Caco-2 (cell line): ENCODE measurements at regions not wholly inside any gene's neighbourhood (a gene's known extent, or its start where the extent isn't known, plus 50 kb on each side); places are given as distances from the start of the nearest gene placed in this dataset.

ENCODE experiments used
- BruUV-seq: library from RNA; stranded (reverse); fragments of 400-500 nt; replicated peaks from 2 replicates; lab custom pipeline; 2021; lab: Mats Ljungman, UMichigan
- CTCF ChIA-PET: fragments of 300-600 bp; sonication (Branson Sonifier 250); formaldehyde crosslinking; loops from one replicate; lab custom pipeline; 2022; ENCODE audit warnings: antibody characterized with exemption; lab: Charles Lee
- POLR2A ChIA-PET: fragments of 300-600 bp; sonication (Branson Sonifier 250); formaldehyde crosslinking; loops from one replicate; lab custom pipeline; 2022; ENCODE audit warnings: antibody characterized with exemption; lab: Charles Lee
- DNase-seq, 2 experiments: peaks; one replicate each; pipeline versions ENCODE4 v3.0.0 to v3.0.0-alpha.2; 2020 to 2022
- H3K27me3 ChIP-seq: replicated peaks from 2 replicates; pipeline ENCODE4 v1.6.0; 2011; ENCODE audit warnings: low read length; ENCODE audit not compliant: control insufficient read depth, insufficient read depth
- H3K36me3 ChIP-seq: 2 replicates; pipeline ENCODE4 v1.5.1; 2011; ENCODE audit warnings: low read length; ENCODE audit not compliant: control insufficient read depth, insufficient read depth
- H3K4me1 ChIP-seq: fragments of 250-450 bp; sonication (Bioruptor Pico); 2 replicates; pipeline ENCODE4 v1.5.1; 2020; ENCODE audit warnings: mild to moderate bottlenecking
- H3K4me3 ChIP-seq: 2 replicates; pipeline ENCODE4 v1.5.1; 2011; ENCODE audit warnings: low read depth, mild to moderate bottlenecking, control low read depth, low read length
- H3K9me3 ChIP-seq: fragments of 250-450 bp; sonication (Bioruptor Pico); 2 replicates; pipeline ENCODE4 v1.5.1; 2020; ENCODE audit warnings: mild to moderate bottlenecking, moderate library complexity
- H3K27ac Mint-ChIP-seq: one replicate; pipeline ENCODE4 v1.8.0; 2022; ENCODE audit warnings: mixed read lengths; ENCODE audit not compliant: unreplicated experiment
- H3K27me3 Mint-ChIP-seq: one replicate; pipeline ENCODE4 v1.8.0; 2022; ENCODE audit warnings: mixed read lengths; ENCODE audit not compliant: insufficient read depth, unreplicated experiment
- H3K36me3 Mint-ChIP-seq: one replicate; pipeline ENCODE4 v1.8.0; 2022; ENCODE audit warnings: mild to moderate bottlenecking, mixed read lengths; ENCODE audit not compliant: insufficient read depth, unreplicated experiment
- H3K4me1 Mint-ChIP-seq: one replicate; pipeline ENCODE4 v1.8.0; 2022; ENCODE audit warnings: low read depth, mixed read lengths; ENCODE audit not compliant: unreplicated experiment
- H3K4me3 Mint-ChIP-seq: one replicate; pipeline ENCODE4 v1.8.0; 2022; ENCODE audit warnings: mild to moderate bottlenecking, moderate library complexity, mixed read lengths; ENCODE audit not compliant: unreplicated experiment
- H3K9me3 Mint-ChIP-seq: one replicate; pipeline ENCODE4 v1.8.0; 2022; ENCODE audit warnings: mixed read lengths; ENCODE audit not compliant: unreplicated experiment
- intact Hi-C: fragments of 100-400 bp; cut with micrococcal nuclease; formaldehyde crosslinking; loops from one replicate; pipeline ENCODE4 v1.10.0; 2022; ENCODE audit not compliant: unreplicated experiment
- TF ChIP-seq, protein P1 (sequence below), 2 experiments: fragments of 200-600 bp in 1 of 2; IDR thresholded peaks; 1 replicate in 1 of 2; 2 replicates in 1 of 2; pipeline versions ENCODE4 v1.5.1 to v1.8.0; 2011 to 2022; ENCODE audit warnings: antibody characterized with exemption in 1 of 2, control low read depth in 1 of 2, inconsistent platforms in 1 of 2, low read depth in 1 of 2, low read length in 1 of 2, mild to moderate bottlenecking in 1 of 2, moderate library complexity in 1 of 2; ENCODE audit not compliant: insufficient read depth in 1 of 2, severe bottlenecking in 1 of 2, unreplicated experiment in 1 of 2

DNA sequence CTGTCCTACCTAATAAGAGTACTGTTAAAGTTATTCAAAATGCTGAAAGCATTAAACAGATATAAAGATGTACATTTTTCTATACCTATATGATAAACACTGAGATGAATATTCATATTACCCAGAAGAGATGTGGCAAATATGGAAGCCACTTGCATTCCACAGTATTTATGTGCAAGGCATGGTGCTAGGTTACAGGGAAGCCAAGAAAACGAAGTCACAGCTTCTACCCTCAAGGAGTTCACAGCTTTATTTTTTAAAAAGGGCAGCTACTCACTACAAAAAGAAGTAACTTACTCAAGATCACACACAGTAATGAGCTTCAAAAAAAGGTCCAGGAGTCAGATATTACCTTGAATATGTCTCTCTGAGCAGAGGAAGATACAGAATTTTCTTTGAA, 484.6 kb downstream of the ZNF608 start:
- CTCF ChIA-PET = no interaction called here

DNA sequence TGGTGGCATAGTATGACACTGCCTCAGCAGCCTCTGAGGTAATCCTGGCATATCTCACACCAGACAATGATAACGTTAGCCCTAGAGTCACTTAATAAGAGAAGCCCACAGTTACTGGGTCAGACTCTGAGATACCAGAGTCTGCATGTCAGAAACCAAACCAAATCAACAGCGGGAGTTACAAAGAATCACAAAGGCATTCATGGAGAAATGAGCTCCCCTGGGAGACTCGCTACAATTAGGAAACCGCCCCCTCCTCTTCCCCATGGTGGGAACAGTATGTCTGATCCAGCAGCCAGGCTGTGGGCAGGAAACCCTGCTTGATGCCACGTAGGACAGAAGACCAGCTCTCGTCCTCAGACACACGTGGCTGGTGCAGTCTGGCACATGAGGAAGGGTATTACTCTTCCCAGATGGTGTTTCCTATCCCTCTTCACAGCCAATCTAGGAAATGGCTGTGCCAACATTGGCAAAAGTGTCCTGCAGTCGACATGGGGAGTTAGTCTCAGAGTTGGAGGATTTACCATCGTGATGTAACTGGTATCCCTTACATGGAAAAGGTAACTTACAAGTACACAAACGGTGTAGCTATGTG, 485.4 kb downstream of the ZNF608 start:
- H3K4me3 Mint-ChIP-seq = no peak overlapping the region
- no peaks in the 10 kb centered on the region for H3K27me3 Mint-ChIP-seq
- no peak for DNase-seq
- H3K27ac Mint-ChIP-seq = no peak overlapping the region
- H3K9me3 Mint-ChIP-seq = peaks cover 17% of the 10 kb centered on the region
- no peaks in the 10 kb centered on the region for H3K4me1 Mint-ChIP-seq
- TF ChIP-seq, protein P1, sequence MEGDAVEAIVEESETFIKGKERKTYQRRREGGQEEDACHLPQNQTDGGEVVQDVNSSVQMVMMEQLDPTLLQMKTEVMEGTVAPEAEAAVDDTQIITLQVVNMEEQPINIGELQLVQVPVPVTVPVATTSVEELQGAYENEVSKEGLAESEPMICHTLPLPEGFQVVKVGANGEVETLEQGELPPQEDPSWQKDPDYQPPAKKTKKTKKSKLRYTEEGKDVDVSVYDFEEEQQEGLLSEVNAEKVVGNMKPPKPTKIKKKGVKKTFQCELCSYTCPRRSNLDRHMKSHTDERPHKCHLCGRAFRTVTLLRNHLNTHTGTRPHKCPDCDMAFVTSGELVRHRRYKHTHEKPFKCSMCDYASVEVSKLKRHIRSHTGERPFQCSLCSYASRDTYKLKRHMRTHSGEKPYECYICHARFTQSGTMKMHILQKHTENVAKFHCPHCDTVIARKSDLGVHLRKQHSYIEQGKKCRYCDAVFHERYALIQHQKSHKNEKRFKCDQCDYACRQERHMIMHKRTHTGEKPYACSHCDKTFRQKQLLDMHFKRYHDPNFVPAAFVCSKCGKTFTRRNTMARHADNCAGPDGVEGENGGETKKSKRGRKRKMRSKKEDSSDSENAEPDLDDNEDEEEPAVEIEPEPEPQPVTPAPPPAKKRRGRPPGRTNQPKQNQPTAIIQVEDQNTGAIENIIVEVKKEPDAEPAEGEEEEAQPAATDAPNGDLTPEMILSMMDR (IDR thresholded peaks at IDR 0.05; ENCODE audit: insufficient read depth in 1 of 2, low read depth in 1 of 2, low read length in 1 of 2, severe bottlenecking in 1 of 2, unreplicated experiment in 1 of 2) = no peak
- H3K4me1 ChIP-seq = peaks cover 14% of the 10 kb centered on the region
- no peaks in the 10 kb centered on the region for H3K36me3 Mint-ChIP-seq
- intact Hi-C loops = no loop called here
- ChIA-PET CTCF (no interaction called here), POLR2A (no interaction called here)
- BruUV-seq = no TSS peak
- no peaks in the 10 kb centered on the region for H3K9me3 ChIP-seq
- H3K4me3 ChIP-seq = no peak overlapping the region
- H3K36me3 ChIP-seq = no peaks in the 10 kb centered on the region
- H3K27me3 ChIP-seq = no peaks in the 10 kb centered on the region

More for the DNA sequence above, 484.6 kb downstream of the ZNF608 start:
- TF ChIP-seq, protein P1 (IDR thresholded peaks at IDR 0.05; ENCODE audit: insufficient read depth in 1 of 2, low read depth in 1 of 2, low read length in 1 of 2, severe bottlenecking in 1 of 2, unreplicated experiment in 1 of 2) = no peak
- Mint-ChIP-seq H3K9me3 (peaks cover 17% of the 10 kb centered on the region), H3K4me1 (no peaks in the 10 kb centered on the region), H3K27me3 (no peaks in the 10 kb centered on the region), H3K36me3 (no peaks in the 10 kb centered on the region), H3K4me3 (no peak overlapping the region), H3K27ac (no peak overlapping the region)
- Histone ChIP-seq H3K36me3 (no peaks in the 10 kb centered on the region), H3K27me3 (no peaks in the 10 kb centered on the region), H3K9me3 (no peaks in the 10 kb centered on the region), H3K4me3 (no peak overlapping the region), H3K4me1 (peaks cover 14% of the 10 kb centered on the region)
- POLR2A ChIA-PET = no interaction called here
- BruUV-seq = no TSS peak
- intact Hi-C loops = no loop called here
- DNase-seq = no peak

DNA sequence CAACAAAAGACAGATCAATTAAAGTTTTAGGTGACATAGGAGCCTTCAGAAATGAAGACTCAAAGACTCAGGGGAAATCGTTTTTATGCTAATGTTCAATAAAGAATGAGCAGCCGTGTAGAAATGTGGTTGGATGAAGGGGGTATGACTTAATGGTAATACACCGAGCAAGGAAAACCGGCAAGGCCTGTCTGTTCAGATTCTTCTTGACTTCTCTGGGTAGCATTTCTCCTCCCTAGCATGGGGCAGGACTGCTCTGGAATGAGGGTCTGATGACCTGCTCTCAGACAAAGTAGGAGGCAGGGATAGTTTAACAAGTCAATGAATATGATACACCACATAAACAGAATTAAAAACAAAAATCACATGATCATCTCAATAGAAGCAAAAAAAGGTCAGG, 487.4 kb downstream of the ZNF608 start:
- no peak overlapping the region for H3K27ac Mint-ChIP-seq
- H3K4me3 ChIP-seq = no peak overlapping the region
- BruUV-seq = no TSS peak
- H3K36me3 ChIP-seq = no peaks in the 10 kb centered on the region
- CTCF ChIA-PET = no interaction called here
- peaks cover 17% of the 10 kb centered on the region for H3K9me3 Mint-ChIP-seq
- intact Hi-C loops = no loop called here
- no peaks in the 10 kb centered on the region for H3K27me3 Mint-ChIP-seq
- POLR2A ChIA-PET = no interaction called here
- no peak for DNase-seq
- no peaks in the 10 kb centered on the region for H3K9me3 ChIP-seq
- H3K4me1 Mint-ChIP-seq = no peaks in the 10 kb centered on the region
- H3K27me3 ChIP-seq = no peaks in the 10 kb centered on the region
- H3K4me1 ChIP-seq = peaks cover 14% of the 10 kb centered on the region
- no peak overlapping the region for H3K4me3 Mint-ChIP-seq
- TF ChIP-seq, protein P1 (IDR thresholded peaks at IDR 0.05; ENCODE audit: insufficient read depth in 1 of 2, low read depth in 1 of 2, low read length in 1 of 2, severe bottlenecking in 1 of 2, unreplicated experiment in 1 of 2) = no peak
- no peaks in the 10 kb centered on the region for H3K36me3 Mint-ChIP-seq
